ENCODE measurements at regions not wholly inside any gene's neighbourhood (a gene's known extent, or its start where the extent isn't known, plus 50 kb on each side); places are given as distances from the start of the nearest gene placed in this dataset.

- Histone ChIP-seq H3K9me3 (no peaks in the 10 kb centered on the region; the same call in 2 of the 3 replicates), H3K4me1 (no peaks in the 10 kb centered on the region), H3K27ac (no peak overlapping the region), H3K4me2 (no peak overlapping the region), H3K4me3 (no peak overlapping the region)
- no peak for FAIRE-seq
- POLR2A ChIA-PET = no interaction called here
- TF ChIP-seq ESRRA (IDR thresholded peaks at IDR 0.05; ENCODE audit: borderline replicate concordance, low read length) = no peak
- no peak for TF ChIP-seq ZSCAN20 (CRISPR knock-in tag; IDR thresholded peaks at IDR 0.05)
- no peak for TF ChIP-seq CTCF (IDR thresholded peaks at IDR 0.05)
- no peak for TF ChIP-seq HMGXB4 (CRISPR knock-in tag; IDR thresholded peaks at IDR 0.05; ENCODE audit: borderline replicate concordance)
- 8% methylated on average over 1 of the region's 1 CpG for WGBS (ENCODE audit: missing lambda C conversion rate)
- ATAC-seq = no peak
- DNase-seq (ENCODE audit: low read depth in 1 of 2, low spot score in 1 of 2) = no peak
- CTCF ChIA-PET = interaction anchor here (0.6 to 1.5 kb wide), 3 partner anchors 13 to 357 kb away, joined by 3 to 4 read pairs (median 4); no protein-coding TSS in a partner anchor
Observed at GRCh38 chr3:104101736-104102135, 1265.0 kb upstream of the ALCAM start.

GRCh38 chr3:104102386-104102785 is 1264.3 kb upstream of the ALCAM start:
- no peak overlapping the region for H3K27ac ChIP-seq
- FAIRE-seq (no peak), DNase-seq (ENCODE audit: low read depth in 1 of 2, low spot score in 1 of 2) (peak; percentile 5 to 51), ATAC-seq (peak in 1 of 2 experiments; percentile 83; a peak in 3 of 6 replicates)
- H3K9me3 ChIP-seq = no peaks in the 10 kb centered on the region; the same call in 2 of the 3 replicates
- ChIA-PET POLR2A (interaction anchor here (0.7 kb wide), 1 partner anchor 14 kb away, joined by 3 read pairs; no protein-coding TSS in a partner anchor), CTCF (interaction anchor here (1.3 to 1.5 kb wide), 2 partner anchors 12 to 356 kb away, joined by 4 read pairs; no protein-coding TSS in a partner anchor)
- no peaks in the 10 kb centered on the region for H3K4me1 ChIP-seq
- 10% methylated on average over 3 of the region's 3 CpGs for WGBS (ENCODE audit: missing lambda C conversion rate)
- TF ChIP-seq CTCF (IDR thresholded peaks at IDR 0.05) (peak; percentile 41; the same call in 2 of the 3 replicates), HEYL (CRISPR knock-in tag; IDR thresholded peaks at IDR 0.05) (no peak), CHD4 (IDR thresholded peaks at IDR 0.05; ENCODE audit: borderline replicate concordance) (no peak), TP53 (CRISPR knock-in tag; IDR thresholded peaks at IDR 0.05) (no peak), REST (IDR thresholded peaks at IDR 0.05) (no peak), GATA3 (IDR thresholded peaks at IDR 0.05; ENCODE audit: borderline replicate concordance) (no peak), RAD21 (conservative IDR thresholded peaks at IDR 0.05 in 1 of 2, IDR thresholded peaks at IDR 0.05 in 1 of 2) (peak; percentile 44 to 55; a peak in 3 of 5 replicates), KDM1A (IDR thresholded peaks at IDR 0.05; ENCODE audit: low read depth) (no peak), CHD2 (IDR thresholded peaks at IDR 0.05; ENCODE audit: low read length, partially characterized antibody) (no peak), EHF (CRISPR knock-in tag; IDR thresholded peaks at IDR 0.05) (no peak), SMC3 (IDR thresholded peaks at IDR 0.05) (peak; percentile 32; the same call in 1 of the 3 replicates), FOSL2 (IDR thresholded peaks at IDR 0.05) (no peak), FOSL2 (CRISPR knock-in tag; IDR thresholded peaks at IDR 0.05) (no peak)
- no peak overlapping the region for H3K4me3 ChIP-seq
- no peak overlapping the region for H3K4me2 ChIP-seq

All from A549 (cell line).